ENCODE measurements at regions not wholly inside any gene's neighbourhood (a gene's known extent, or its start where the extent isn't known, plus 50 kb on each side); places are given as distances from the start of the nearest gene placed in this dataset.

- TF ChIP-seq POLR2A (IDR thresholded peaks at IDR 0.05; ENCODE audit: low read depth, low read length) (no peak), POLR2AphosphoS5 (IDR thresholded peaks at IDR 0.05; ENCODE audit: low read depth, low read length) (no peak), TAF1 (IDR thresholded peaks at IDR 0.05; ENCODE audit: borderline replicate concordance, low read depth, low read length) (no peak)
These were observed 608.3 kb downstream of the GALR1 start for GRCh38 chr18:77857678-77858655.

Measured in GM12892 (cell line).